OCI-LY7 (cell line): ENCODE measurements at regions not wholly inside any gene's neighbourhood (a gene's known extent, or its start where the extent isn't known, plus 50 kb on each side); places are given as distances from the start of the nearest gene placed in this dataset.

Source experiments
- EZH2phosphoT487 ChIP-seq: fragments of 200-600 bp; sonication (generic); IDR thresholded peaks from 2 replicates; pipeline ENCODE4 v1.6.1; 2018; ENCODE audit warnings: low read depth, borderline replicate concordance, mild to moderate bottlenecking, mixed run types, antibody characterized with exemption, low read length, moderate library complexity, mixed read lengths
- TF ChIP-seq, protein P1 (sequence below): fragments of 200-600 bp; sonication (generic); conservative IDR thresholded peaks from 2 replicates; pipeline ENCODE4 v1.5.1; 2014; ENCODE audit warnings: mild to moderate bottlenecking, antibody characterized with exemption, low read length, moderate library complexity, mixed read lengths

DNA sequence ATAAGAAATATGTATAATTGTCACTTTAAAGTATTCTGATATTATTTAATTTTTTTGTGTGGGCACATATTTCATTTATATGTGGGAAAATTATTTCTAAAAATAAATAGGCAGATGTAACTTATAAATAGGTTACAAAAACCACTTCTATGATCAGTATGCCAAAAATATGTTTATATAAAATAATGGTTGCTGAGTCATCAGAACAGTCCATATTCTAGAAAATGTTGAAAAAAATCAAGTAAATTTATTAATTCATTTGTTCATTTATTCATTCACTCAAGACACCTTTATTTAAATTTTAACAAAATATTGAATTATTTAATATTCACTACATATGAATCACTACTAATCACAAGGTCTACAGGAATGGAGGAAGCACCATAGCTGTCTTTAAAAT lies 1387.3 kb upstream of the C9orf72 start:
- TF ChIP-seq, protein P1, sequence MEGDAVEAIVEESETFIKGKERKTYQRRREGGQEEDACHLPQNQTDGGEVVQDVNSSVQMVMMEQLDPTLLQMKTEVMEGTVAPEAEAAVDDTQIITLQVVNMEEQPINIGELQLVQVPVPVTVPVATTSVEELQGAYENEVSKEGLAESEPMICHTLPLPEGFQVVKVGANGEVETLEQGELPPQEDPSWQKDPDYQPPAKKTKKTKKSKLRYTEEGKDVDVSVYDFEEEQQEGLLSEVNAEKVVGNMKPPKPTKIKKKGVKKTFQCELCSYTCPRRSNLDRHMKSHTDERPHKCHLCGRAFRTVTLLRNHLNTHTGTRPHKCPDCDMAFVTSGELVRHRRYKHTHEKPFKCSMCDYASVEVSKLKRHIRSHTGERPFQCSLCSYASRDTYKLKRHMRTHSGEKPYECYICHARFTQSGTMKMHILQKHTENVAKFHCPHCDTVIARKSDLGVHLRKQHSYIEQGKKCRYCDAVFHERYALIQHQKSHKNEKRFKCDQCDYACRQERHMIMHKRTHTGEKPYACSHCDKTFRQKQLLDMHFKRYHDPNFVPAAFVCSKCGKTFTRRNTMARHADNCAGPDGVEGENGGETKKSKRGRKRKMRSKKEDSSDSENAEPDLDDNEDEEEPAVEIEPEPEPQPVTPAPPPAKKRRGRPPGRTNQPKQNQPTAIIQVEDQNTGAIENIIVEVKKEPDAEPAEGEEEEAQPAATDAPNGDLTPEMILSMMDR = no peak
- no peak for TF ChIP-seq EZH2phosphoT487
